GM23338 (cell line): ENCODE measurements at regions not wholly inside any gene's neighbourhood (a gene's known extent, or its start where the extent isn't known, plus 50 kb on each side); places are given as distances from the start of the nearest gene placed in this dataset.

Experiments used
- CREB1 ChIP-seq: fragments of 250-450 bp; sonication (Bioruptor Pico); IDR thresholded peaks from 2 replicates; pipeline ENCODE4 v1.5.0; 2020; ENCODE audit warnings: low read depth, mild to moderate bottlenecking, moderate library complexity
- CTCF ChIP-seq, 2 experiments: fragments of 200-600 bp in 1 of 2; sonication (generic) in 1 of 2; conservative IDR thresholded peaks; 2 replicates each; pipeline versions ENCODE4 v1.5.1 to v1.6.1; 2016 to 2017; ENCODE audit warnings: antibody characterized with exemption in 2 of 2, low read depth in 2 of 2, mild to moderate bottlenecking in 2 of 2, moderate library complexity in 1 of 2
- EZH2 ChIP-seq: fragments of 200-600 bp; sonication (generic); IDR thresholded peaks from one replicate; pipeline ENCODE4 v1.8.0; 2017; ENCODE audit warnings: antibody characterized with exemption, mild to moderate bottlenecking, low read depth; ENCODE audit not compliant: unreplicated experiment
- EZH2phosphoT487 ChIP-seq: fragments of 200-600 bp; sonication (generic); IDR thresholded peaks from one replicate; pipeline ENCODE4 v1.8.1; 2018; ENCODE audit warnings: antibody characterized with exemption; ENCODE audit not compliant: unreplicated experiment
- JUNB ChIP-seq: IDR thresholded peaks from one replicate; pipeline ENCODE4 v1.6.1; 2016; ENCODE audit warnings: antibody characterized with exemption; ENCODE audit not compliant: unreplicated experiment
- NANOG ChIP-seq: IDR thresholded peaks from 2 replicates; pipeline ENCODE4 v1.6.1; 2016; ENCODE audit warnings: antibody characterized with exemption, borderline replicate concordance
- POLR2AphosphoS5 ChIP-seq: IDR thresholded peaks from 2 replicates; pipeline ENCODE4 v1.6.1; 2016; ENCODE audit warnings: antibody characterized with exemption, low read depth
- REST ChIP-seq: IDR thresholded peaks from one replicate; pipeline ENCODE4 v1.6.1; 2018; ENCODE audit warnings: antibody characterized with exemption; ENCODE audit not compliant: unreplicated experiment
- STAT1 ChIP-seq: IDR thresholded peaks from one replicate; pipeline ENCODE4 v1.6.1; 2016; ENCODE audit warnings: antibody characterized with exemption; ENCODE audit not compliant: unreplicated experiment
- ZNF114 ChIP-seq: fragments of 250-450 bp; sonication (Bioruptor Pico); IDR thresholded peaks from 2 replicates; pipeline ENCODE4 v1.5.0; 2020; ENCODE audit warnings: mild to moderate bottlenecking, moderate library complexity
- ZNF331 ChIP-seq: fragments of 250-450 bp; sonication (Bioruptor Pico); IDR thresholded peaks from 2 replicates; pipeline ENCODE4 v1.5.0; 2020; ENCODE audit warnings: low read depth, mild to moderate bottlenecking, moderate library complexity
- TF ChIP-seq, protein P1 (sequence below): IDR thresholded peaks from 2 replicates; pipeline ENCODE4 v1.6.1; 2016; ENCODE audit warnings: antibody characterized with exemption

GRCh38 chr7:130829415-130829814 lies 95.4 kb upstream of the KLF14 start:
- TF ChIP-seq CTCF (conservative IDR thresholded peaks at IDR 0.05; ENCODE audit: low read depth in 2 of 2) (no peak), REST (no peak), EZH2phosphoT487 (no peak), CREB1 (CRISPR knock-in tag) (no peak), JUNB (no peak), EZH2 (no peak), POLR2AphosphoS5 (no peak), ZNF331 (CRISPR knock-in tag) (no peak), STAT1 (no peak), ZNF114 (no peak), NANOG (no peak)
- TF ChIP-seq, protein P1, sequence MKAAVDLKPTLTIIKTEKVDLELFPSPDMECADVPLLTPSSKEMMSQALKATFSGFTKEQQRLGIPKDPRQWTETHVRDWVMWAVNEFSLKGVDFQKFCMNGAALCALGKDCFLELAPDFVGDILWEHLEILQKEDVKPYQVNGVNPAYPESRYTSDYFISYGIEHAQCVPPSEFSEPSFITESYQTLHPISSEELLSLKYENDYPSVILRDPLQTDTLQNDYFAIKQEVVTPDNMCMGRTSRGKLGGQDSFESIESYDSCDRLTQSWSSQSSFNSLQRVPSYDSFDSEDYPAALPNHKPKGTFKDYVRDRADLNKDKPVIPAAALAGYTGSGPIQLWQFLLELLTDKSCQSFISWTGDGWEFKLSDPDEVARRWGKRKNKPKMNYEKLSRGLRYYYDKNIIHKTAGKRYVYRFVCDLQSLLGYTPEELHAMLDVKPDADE, result no peak
